DOHH2 (cell line): ENCODE measurements at regions not wholly inside any gene's neighbourhood (a gene's known extent, or its start where the extent isn't known, plus 50 kb on each side); places are given as distances from the start of the nearest gene placed in this dataset.

Source experiments
- H3F3A ChIP-seq: fragments of 200-600 bp; sonication (generic), shearing (Covaris generic); 2 replicates; pipeline ENCODE4 v1.6.0; 2016; ENCODE audit warnings: antibody characterized with exemption, mild to moderate bottlenecking; ENCODE audit not compliant: control insufficient read depth, insufficient read depth
- H3K27ac ChIP-seq: fragments of 200-600 bp; sonication (generic); 2 replicates; pipeline ENCODE4 v1.5.1; 2014; ENCODE audit warnings: low read depth, mild to moderate bottlenecking, low read length, moderate library complexity
- H3K27me3 ChIP-seq: fragments of 200-600 bp; sonication (generic); 2 replicates; pipeline ENCODE4 v1.6.1; 2014; ENCODE audit warnings: mild to moderate bottlenecking, low read length, mixed read lengths; ENCODE audit not compliant: control insufficient read depth
- H3K36me3 ChIP-seq: fragments of 200-600 bp; sonication (generic); 2 replicates; pipeline ENCODE4 v1.6.1; 2014; ENCODE audit warnings: mild to moderate bottlenecking, low read length, moderate library complexity, mixed read lengths; ENCODE audit not compliant: control insufficient read depth
- H3K4me1 ChIP-seq: fragments of 200-600 bp; sonication (generic); 2 replicates; pipeline ENCODE4 v1.6.1; 2014; ENCODE audit warnings: mild to moderate bottlenecking, low read length, mixed read lengths; ENCODE audit not compliant: control insufficient read depth
- H3K4me2 ChIP-seq: fragments of 200-600 bp; sonication (generic); 2 replicates; pipeline ENCODE4 v1.6.0; 2014; ENCODE audit warnings: mild to moderate bottlenecking, low read length, moderate library complexity
- H3K4me3 ChIP-seq: fragments of 200-600 bp; sonication (generic); 2 replicates; pipeline ENCODE4 v1.5.1; 2014; ENCODE audit warnings: mild to moderate bottlenecking, low read length, mixed read lengths
- H3K79me2 ChIP-seq: fragments of 200-600 bp; sonication (generic); 2 replicates; pipeline ENCODE4 v1.6.1; 2014; ENCODE audit warnings: mild to moderate bottlenecking, low read length, mixed read lengths; ENCODE audit not compliant: control insufficient read depth
- H3K9me2 ChIP-seq: fragments of 200-600 bp; sonication (generic); replicated peaks from 2 replicates; pipeline ENCODE4 v1.6.1; 2014; ENCODE audit warnings: mild to moderate bottlenecking, low read length, mixed read lengths; ENCODE audit not compliant: control insufficient read depth
- H3K9me3 ChIP-seq: fragments of 200-600 bp; sonication (generic); 2 replicates; pipeline ENCODE4 v1.6.1; 2014; ENCODE audit warnings: antibody characterized with exemption, low read length, mixed read lengths; ENCODE audit not compliant: control insufficient read depth, insufficient read depth
- H4K20me1 ChIP-seq: fragments of 200-600 bp; sonication (generic); 2 replicates; pipeline ENCODE4 v1.6.0; 2014; ENCODE audit warnings: low read depth, mild to moderate bottlenecking, antibody characterized with exemption, low read length, moderate library complexity; ENCODE audit not compliant: control insufficient read depth, insufficient read depth
- CTCF ChIP-seq: fragments of 200-600 bp; sonication (generic); IDR thresholded peaks from one replicate; pipeline ENCODE4 v1.5.1; 2014; ENCODE audit warnings: antibody characterized with exemption, mild to moderate bottlenecking, low read depth, low read length; ENCODE audit not compliant: poor library complexity, severe bottlenecking
- EZH2phosphoT487 ChIP-seq: fragments of 200-600 bp; sonication (generic); IDR thresholded peaks from 2 replicates; pipeline ENCODE4 v1.6.1; 2017; ENCODE audit warnings: borderline replicate concordance, mild to moderate bottlenecking, antibody characterized with exemption, low read length, moderate library complexity, mixed read lengths

GRCh38 chr1:104830534-104830933 lies 1080.8 kb downstream of the AMY1C start:
- no peaks in the 10 kb centered on the region for H4K20me1 ChIP-seq

GRCh38 chr1:104852151-104852550 lies 1102.5 kb downstream of the AMY1C start:
- H3K4me3 ChIP-seq: no peak overlapping the region
- no peak overlapping the region for H3K4me2 ChIP-seq
- H3K4me1 ChIP-seq: no peaks in the 10 kb centered on the region
- H3K27me3 ChIP-seq: no peaks in the 10 kb centered on the region
- no peaks in the 10 kb centered on the region; the same call in 1 of the 2 replicates for H3K9me3 ChIP-seq
- H4K20me1 ChIP-seq: no peaks in the 10 kb centered on the region
- H3K9me2 ChIP-seq: no peaks in the 10 kb centered on the region
- H3K36me3 ChIP-seq: no peaks in the 10 kb centered on the region
- TF ChIP-seq CTCF: no peak
- no peaks in the 10 kb centered on the region for H3K79me2 ChIP-seq
- no peak overlapping the region for H3K27ac ChIP-seq
- no peaks in the 10 kb centered on the region for H3F3A ChIP-seq

More at GRCh38 chr1:104830534-104830933, 1080.8 kb downstream of the AMY1C start:
- H3K4me2 ChIP-seq: no peak overlapping the region
- TF ChIP-seq EZH2phosphoT487 (no peak), CTCF (no peak)
- H3K36me3 ChIP-seq: no peaks in the 10 kb centered on the region
- H3F3A ChIP-seq: no peaks in the 10 kb centered on the region
- no peak overlapping the region for H3K27ac ChIP-seq
- H3K79me2 ChIP-seq: no peaks in the 10 kb centered on the region
- H3K27me3 ChIP-seq: no peaks in the 10 kb centered on the region
- no peaks in the 10 kb centered on the region for H3K9me2 ChIP-seq
- H3K4me1 ChIP-seq: no peaks in the 10 kb centered on the region
- H3K4me3 ChIP-seq: no peak overlapping the region
- no peaks in the 10 kb centered on the region for H3K9me3 ChIP-seq

GRCh38 chr1:104853276-104853675 lies 1103.6 kb downstream of the AMY1C start:
- Histone ChIP-seq H3K27me3 (no peaks in the 10 kb centered on the region), H3K4me2 (no peak overlapping the region), H3K79me2 (no peaks in the 10 kb centered on the region)

More at GRCh38 chr1:104853276-104853675, 1103.6 kb downstream of the AMY1C start:
- no peak for TF ChIP-seq CTCF
- no peak for TF ChIP-seq EZH2phosphoT487
- Histone ChIP-seq H3F3A (no peaks in the 10 kb centered on the region), H3K4me3 (no peak overlapping the region), H3K9me2 (no peaks in the 10 kb centered on the region), H3K36me3 (no peaks in the 10 kb centered on the region), H3K4me1 (no peaks in the 10 kb centered on the region), H3K27ac (no peak overlapping the region), H3K9me3 (no peaks in the 10 kb centered on the region; the same call in 1 of the 2 replicates), H4K20me1 (no peaks in the 10 kb centered on the region)
